WTC11 (cell line): ENCODE measurements at regions not wholly inside any gene's neighbourhood (a gene's known extent, or its start where the extent isn't known, plus 50 kb on each side); places are given as distances from the start of the nearest gene placed in this dataset.

Experiments used
- ATAC-seq: fragments of 200-7000 bp; cut with Tn5 transposase; 2 replicates; pipeline ENCODE4 v1.10.0; 2021; ENCODE audit warnings: mild to moderate bottlenecking, moderate library complexity
- CTCF ChIA-PET: fragments of 300-600 bp; sonication (Branson Sonifier 250); formaldehyde crosslinking; loops from one replicate; lab custom pipeline; 2021; ENCODE audit warnings: antibody characterized with exemption; lab: Charles Lee
- POLR2A ChIA-PET: fragments of 350-600 bp; sonication (Branson Sonifier 250); formaldehyde crosslinking; loops from one replicate; lab custom pipeline; 2021; ENCODE audit warnings: antibody characterized with exemption; lab: Charles Lee
- DNase-seq: peaks from one replicate; pipeline ENCODE4 v3.0.0; 2021; ENCODE audit warnings: low spot score
- H3K27ac Mint-ChIP-seq: 2 replicates; pipeline ENCODE4 v1.8.0; 2021; ENCODE audit warnings: mixed read lengths
- H3K27me3 Mint-ChIP-seq: 2 replicates; pipeline ENCODE4 v1.8.0; 2021; ENCODE audit warnings: low read depth, mild to moderate bottlenecking, moderate library complexity, mixed read lengths
- H3K36me3 Mint-ChIP-seq: 2 replicates; pipeline ENCODE4 v1.8.0; 2021; ENCODE audit warnings: mixed read lengths
- H3K4me1 Mint-ChIP-seq: 2 replicates; pipeline ENCODE4 v1.8.0; 2022; ENCODE audit warnings: mixed read lengths
- H3K4me3 Mint-ChIP-seq: 2 replicates; pipeline ENCODE4 v1.8.0; 2021; ENCODE audit warnings: mild to moderate bottlenecking, moderate library complexity, mixed read lengths
- H3K9me3 Mint-ChIP-seq: 2 replicates; pipeline ENCODE4 v1.8.0; 2021; ENCODE audit warnings: mixed read lengths
- CDX4 ChIP-seq: fragments of 250-450 bp; sonication (Bioruptor Pico); IDR thresholded peaks from 2 replicates; pipeline ENCODE4 v1.9.0; 2021; ENCODE audit warnings: moderate library complexity, mild to moderate bottlenecking, inconsistent platforms, borderline replicate concordance
- CREB1 ChIP-seq: sonication (generic); formaldehyde crosslinking; IDR thresholded peaks from 2 replicates; pipeline ENCODE4 v1.8.0; 2023; ENCODE audit warnings: mild to moderate bottlenecking, missing genetic modification reagents
- GRHL2 ChIP-seq: fragments of 250-450 bp; sonication (Bioruptor Pico); IDR thresholded peaks from 2 replicates; pipeline ENCODE4 v1.8.0; 2022; ENCODE audit warnings: mild to moderate bottlenecking, moderate library complexity; ENCODE audit not compliant: insufficient replicate concordance, severe bottlenecking
- OVOL2 ChIP-seq: fragments of 250-450 bp; sonication (Bioruptor Pico); IDR thresholded peaks from 2 replicates; pipeline ENCODE4 v1.9.0; 2021; ENCODE audit warnings: mild to moderate bottlenecking, borderline replicate concordance
- PRRX2 ChIP-seq: fragments of 250-450 bp; sonication (Bioruptor Pico); IDR thresholded peaks from 2 replicates; pipeline ENCODE4 v1.8.0; 2021; ENCODE audit warnings: mild to moderate bottlenecking
- RELA ChIP-seq: sonication (generic); formaldehyde crosslinking; IDR thresholded peaks from 2 replicates; pipeline ENCODE4 v1.8.1; 2022; ENCODE audit warnings: missing genetic modification reagents, mild to moderate bottlenecking, borderline replicate concordance
- TEAD4 ChIP-seq: sonication (generic); formaldehyde crosslinking; IDR thresholded peaks from 2 replicates; pipeline ENCODE4 v1.8.0; 2022; ENCODE audit warnings: mild to moderate bottlenecking, missing genetic modification reagents
- USF1 ChIP-seq: sonication (generic); formaldehyde crosslinking; IDR thresholded peaks from 2 replicates; pipeline ENCODE4 v1.8.0; 2022; ENCODE audit warnings: mild to moderate bottlenecking, missing genetic modification reagents
- ZBTB21 ChIP-seq: sonication (generic); formaldehyde crosslinking; IDR thresholded peaks from 2 replicates; pipeline ENCODE4 v1.8.1; 2023; ENCODE audit warnings: mild to moderate bottlenecking, missing genetic modification reagents, borderline replicate concordance
- ZNF232 ChIP-seq: sonication (generic); formaldehyde crosslinking; IDR thresholded peaks from 2 replicates; pipeline ENCODE4 v1.8.0; 2022; ENCODE audit warnings: mild to moderate bottlenecking, missing genetic modification reagents
- ZNF263 ChIP-seq: sonication (generic); formaldehyde crosslinking; IDR thresholded peaks from 2 replicates; pipeline ENCODE4 v1.8.1; 2022; ENCODE audit warnings: low read depth, mild to moderate bottlenecking, moderate library complexity, missing genetic modification reagents
- ZNF416 ChIP-seq: fragments of 250-450 bp; sonication (Bioruptor Pico); IDR thresholded peaks from 2 replicates; pipeline ENCODE4 v1.9.0; 2021; ENCODE audit warnings: mild to moderate bottlenecking, inconsistent platforms
- TF ChIP-seq, protein P1 (sequence below): sonication (generic); formaldehyde crosslinking; IDR thresholded peaks from 2 replicates; pipeline ENCODE4 v1.8.1; 2023; ENCODE audit warnings: mild to moderate bottlenecking, missing genetic modification reagents, moderate library complexity
- TF ChIP-seq, protein P2 (sequence below): fragments of 250-450 bp; sonication (Bioruptor Pico); IDR thresholded peaks from 2 replicates; pipeline ENCODE4 v2.1.2; 2022; ENCODE audit warnings: mild to moderate bottlenecking, moderate library complexity
- TF ChIP-seq, protein P3 (sequence below): sonication (generic); formaldehyde crosslinking; IDR thresholded peaks from 2 replicates; pipeline ENCODE4 v1.8.0; 2023; ENCODE audit warnings: missing genetic modification reagents, mild to moderate bottlenecking, borderline replicate concordance
- TF ChIP-seq, protein P4 (sequence below): fragments of 250-450 bp; sonication (Bioruptor Pico); IDR thresholded peaks from 2 replicates; pipeline ENCODE4 v1.9.0; 2021; ENCODE audit warnings: mild to moderate bottlenecking
- TF ChIP-seq, protein P5 (sequence below): fragments of 200-600 bp; IDR thresholded peaks from 2 replicates; pipeline ENCODE4 v1.8.0; 2022; ENCODE audit warnings: antibody characterized with exemption
- TF ChIP-seq, protein P6 (sequence below): fragments of 250-450 bp; sonication (Bioruptor Pico); IDR thresholded peaks from 2 replicates; pipeline ENCODE4 v1.9.0; 2021; ENCODE audit warnings: mild to moderate bottlenecking
- TF ChIP-seq, protein P7 (sequence below): sonication (generic); formaldehyde crosslinking; IDR thresholded peaks from 2 replicates; pipeline ENCODE4 v1.8.1; 2022; ENCODE audit warnings: low read depth, missing genetic modification reagents, borderline replicate concordance

GRCh38 chr1:194309269-194309668 is 1122.9 kb upstream of the B3GALT2 start:
- TF ChIP-seq, protein P1, sequence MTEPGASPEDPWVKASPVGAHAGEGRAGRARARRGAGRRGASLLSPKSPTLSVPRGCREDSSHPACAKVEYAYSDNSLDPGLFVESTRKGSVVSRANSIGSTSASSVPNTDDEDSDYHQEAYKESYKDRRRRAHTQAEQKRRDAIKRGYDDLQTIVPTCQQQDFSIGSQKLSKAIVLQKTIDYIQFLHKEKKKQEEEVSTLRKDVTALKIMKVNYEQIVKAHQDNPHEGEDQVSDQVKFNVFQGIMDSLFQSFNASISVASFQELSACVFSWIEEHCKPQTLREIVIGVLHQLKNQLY: no peak
- TF ChIP-seq ZBTB21 (no peak), TEAD4 (no peak), OVOL2 (no peak), ZNF416 (CRISPR knock-in tag) (no peak), USF1 (CRISPR knock-in tag) (no peak), CREB1 (no peak), CDX4 (CRISPR knock-in tag) (no peak), ZNF263 (CRISPR knock-in tag) (no peak), ZNF232 (CRISPR knock-in tag) (no peak), RELA (no peak), GRHL2 (CRISPR knock-in tag) (no peak), PRRX2 (CRISPR knock-in tag) (no peak)
- TF ChIP-seq, protein P2, sequence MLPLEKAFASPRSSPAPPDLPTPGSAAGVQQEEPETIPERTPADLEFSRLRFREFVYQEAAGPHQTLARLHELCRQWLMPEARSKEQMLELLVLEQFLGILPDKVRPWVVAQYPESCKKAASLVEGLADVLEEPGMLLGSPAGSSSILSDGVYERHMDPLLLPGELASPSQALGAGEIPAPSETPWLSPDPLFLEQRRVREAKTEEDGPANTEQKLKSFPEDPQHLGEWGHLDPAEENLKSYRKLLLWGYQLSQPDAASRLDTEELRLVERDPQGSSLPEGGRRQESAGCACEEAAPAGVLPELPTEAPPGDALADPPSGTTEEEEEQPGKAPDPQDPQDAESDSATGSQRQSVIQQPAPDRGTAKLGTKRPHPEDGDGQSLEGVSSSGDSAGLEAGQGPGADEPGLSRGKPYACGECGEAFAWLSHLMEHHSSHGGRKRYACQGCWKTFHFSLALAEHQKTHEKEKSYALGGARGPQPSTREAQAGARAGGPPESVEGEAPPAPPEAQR: no peak
- TF ChIP-seq, protein P3, sequence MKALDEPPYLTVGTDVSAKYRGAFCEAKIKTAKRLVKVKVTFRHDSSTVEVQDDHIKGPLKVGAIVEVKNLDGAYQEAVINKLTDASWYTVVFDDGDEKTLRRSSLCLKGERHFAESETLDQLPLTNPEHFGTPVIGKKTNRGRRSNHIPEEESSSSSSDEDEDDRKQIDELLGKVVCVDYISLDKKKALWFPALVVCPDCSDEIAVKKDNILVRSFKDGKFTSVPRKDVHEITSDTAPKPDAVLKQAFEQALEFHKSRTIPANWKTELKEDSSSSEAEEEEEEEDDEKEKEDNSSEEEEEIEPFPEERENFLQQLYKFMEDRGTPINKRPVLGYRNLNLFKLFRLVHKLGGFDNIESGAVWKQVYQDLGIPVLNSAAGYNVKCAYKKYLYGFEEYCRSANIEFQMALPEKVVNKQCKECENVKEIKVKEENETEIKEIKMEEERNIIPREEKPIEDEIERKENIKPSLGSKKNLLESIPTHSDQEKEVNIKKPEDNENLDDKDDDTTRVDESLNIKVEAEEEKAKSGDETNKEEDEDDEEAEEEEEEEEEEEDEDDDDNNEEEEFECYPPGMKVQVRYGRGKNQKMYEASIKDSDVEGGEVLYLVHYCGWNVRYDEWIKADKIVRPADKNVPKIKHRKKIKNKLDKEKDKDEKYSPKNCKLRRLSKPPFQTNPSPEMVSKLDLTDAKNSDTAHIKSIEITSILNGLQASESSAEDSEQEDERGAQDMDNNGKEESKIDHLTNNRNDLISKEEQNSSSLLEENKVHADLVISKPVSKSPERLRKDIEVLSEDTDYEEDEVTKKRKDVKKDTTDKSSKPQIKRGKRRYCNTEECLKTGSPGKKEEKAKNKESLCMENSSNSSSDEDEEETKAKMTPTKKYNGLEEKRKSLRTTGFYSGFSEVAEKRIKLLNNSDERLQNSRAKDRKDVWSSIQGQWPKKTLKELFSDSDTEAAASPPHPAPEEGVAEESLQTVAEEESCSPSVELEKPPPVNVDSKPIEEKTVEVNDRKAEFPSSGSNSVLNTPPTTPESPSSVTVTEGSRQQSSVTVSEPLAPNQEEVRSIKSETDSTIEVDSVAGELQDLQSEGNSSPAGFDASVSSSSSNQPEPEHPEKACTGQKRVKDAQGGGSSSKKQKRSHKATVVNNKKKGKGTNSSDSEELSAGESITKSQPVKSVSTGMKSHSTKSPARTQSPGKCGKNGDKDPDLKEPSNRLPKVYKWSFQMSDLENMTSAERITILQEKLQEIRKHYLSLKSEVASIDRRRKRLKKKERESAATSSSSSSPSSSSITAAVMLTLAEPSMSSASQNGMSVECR (CRISPR knock-in tag): no peak
- TF ChIP-seq, protein P4, sequence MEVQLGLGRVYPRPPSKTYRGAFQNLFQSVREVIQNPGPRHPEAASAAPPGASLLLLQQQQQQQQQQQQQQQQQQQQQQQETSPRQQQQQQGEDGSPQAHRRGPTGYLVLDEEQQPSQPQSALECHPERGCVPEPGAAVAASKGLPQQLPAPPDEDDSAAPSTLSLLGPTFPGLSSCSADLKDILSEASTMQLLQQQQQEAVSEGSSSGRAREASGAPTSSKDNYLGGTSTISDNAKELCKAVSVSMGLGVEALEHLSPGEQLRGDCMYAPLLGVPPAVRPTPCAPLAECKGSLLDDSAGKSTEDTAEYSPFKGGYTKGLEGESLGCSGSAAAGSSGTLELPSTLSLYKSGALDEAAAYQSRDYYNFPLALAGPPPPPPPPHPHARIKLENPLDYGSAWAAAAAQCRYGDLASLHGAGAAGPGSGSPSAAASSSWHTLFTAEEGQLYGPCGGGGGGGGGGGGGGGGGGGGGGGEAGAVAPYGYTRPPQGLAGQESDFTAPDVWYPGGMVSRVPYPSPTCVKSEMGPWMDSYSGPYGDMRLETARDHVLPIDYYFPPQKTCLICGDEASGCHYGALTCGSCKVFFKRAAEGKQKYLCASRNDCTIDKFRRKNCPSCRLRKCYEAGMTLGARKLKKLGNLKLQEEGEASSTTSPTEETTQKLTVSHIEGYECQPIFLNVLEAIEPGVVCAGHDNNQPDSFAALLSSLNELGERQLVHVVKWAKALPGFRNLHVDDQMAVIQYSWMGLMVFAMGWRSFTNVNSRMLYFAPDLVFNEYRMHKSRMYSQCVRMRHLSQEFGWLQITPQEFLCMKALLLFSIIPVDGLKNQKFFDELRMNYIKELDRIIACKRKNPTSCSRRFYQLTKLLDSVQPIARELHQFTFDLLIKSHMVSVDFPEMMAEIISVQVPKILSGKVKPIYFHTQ (CRISPR knock-in tag): no peak
- TF ChIP-seq, protein P5, sequence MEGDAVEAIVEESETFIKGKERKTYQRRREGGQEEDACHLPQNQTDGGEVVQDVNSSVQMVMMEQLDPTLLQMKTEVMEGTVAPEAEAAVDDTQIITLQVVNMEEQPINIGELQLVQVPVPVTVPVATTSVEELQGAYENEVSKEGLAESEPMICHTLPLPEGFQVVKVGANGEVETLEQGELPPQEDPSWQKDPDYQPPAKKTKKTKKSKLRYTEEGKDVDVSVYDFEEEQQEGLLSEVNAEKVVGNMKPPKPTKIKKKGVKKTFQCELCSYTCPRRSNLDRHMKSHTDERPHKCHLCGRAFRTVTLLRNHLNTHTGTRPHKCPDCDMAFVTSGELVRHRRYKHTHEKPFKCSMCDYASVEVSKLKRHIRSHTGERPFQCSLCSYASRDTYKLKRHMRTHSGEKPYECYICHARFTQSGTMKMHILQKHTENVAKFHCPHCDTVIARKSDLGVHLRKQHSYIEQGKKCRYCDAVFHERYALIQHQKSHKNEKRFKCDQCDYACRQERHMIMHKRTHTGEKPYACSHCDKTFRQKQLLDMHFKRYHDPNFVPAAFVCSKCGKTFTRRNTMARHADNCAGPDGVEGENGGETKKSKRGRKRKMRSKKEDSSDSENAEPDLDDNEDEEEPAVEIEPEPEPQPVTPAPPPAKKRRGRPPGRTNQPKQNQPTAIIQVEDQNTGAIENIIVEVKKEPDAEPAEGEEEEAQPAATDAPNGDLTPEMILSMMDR: no peak
- TF ChIP-seq, protein P6, sequence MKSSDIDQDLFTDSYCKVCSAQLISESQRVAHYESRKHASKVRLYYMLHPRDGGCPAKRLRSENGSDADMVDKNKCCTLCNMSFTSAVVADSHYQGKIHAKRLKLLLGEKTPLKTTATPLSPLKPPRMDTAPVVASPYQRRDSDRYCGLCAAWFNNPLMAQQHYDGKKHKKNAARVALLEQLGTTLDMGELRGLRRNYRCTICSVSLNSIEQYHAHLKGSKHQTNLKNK (CRISPR knock-in tag): no peak
- TF ChIP-seq, protein P7, sequence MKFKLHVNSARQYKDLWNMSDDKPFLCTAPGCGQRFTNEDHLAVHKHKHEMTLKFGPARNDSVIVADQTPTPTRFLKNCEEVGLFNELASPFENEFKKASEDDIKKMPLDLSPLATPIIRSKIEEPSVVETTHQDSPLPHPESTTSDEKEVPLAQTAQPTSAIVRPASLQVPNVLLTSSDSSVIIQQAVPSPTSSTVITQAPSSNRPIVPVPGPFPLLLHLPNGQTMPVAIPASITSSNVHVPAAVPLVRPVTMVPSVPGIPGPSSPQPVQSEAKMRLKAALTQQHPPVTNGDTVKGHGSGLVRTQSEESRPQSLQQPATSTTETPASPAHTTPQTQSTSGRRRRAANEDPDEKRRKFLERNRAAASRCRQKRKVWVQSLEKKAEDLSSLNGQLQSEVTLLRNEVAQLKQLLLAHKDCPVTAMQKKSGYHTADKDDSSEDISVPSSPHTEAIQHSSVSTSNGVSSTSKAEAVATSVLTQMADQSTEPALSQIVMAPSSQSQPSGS (CRISPR knock-in tag): no peak
- TF ChIP-seq, all 79 proteins: peak for 0
- Mint-ChIP-seq H3K4me3 (no peak overlapping the region), H3K27me3 (no peaks in the 10 kb centered on the region), H3K9me3 (no peaks in the 10 kb centered on the region), H3K4me1 (no peaks in the 10 kb centered on the region), H3K36me3 (no peaks in the 10 kb centered on the region), H3K27ac (no peak overlapping the region)
- CTCF ChIA-PET: no interaction called here
- POLR2A ChIA-PET: no interaction called here
- DNase-seq: no peak
- ATAC-seq: no peak
